HG03439 (cell line): ENCODE measurements at regions not wholly inside any gene's neighbourhood (a gene's known extent, or its start where the extent isn't known, plus 50 kb on each side); places are given as distances from the start of the nearest gene placed in this dataset.

ENCODE experiments used
- ATAC-seq: cut with Tn5 transposase; IDR thresholded peaks from one replicate; pipeline ENCODE4 v1.9.1; 2021; ENCODE audit warnings: mild to moderate bottlenecking, moderate library complexity; ENCODE audit not compliant: unreplicated experiment

DNA sequence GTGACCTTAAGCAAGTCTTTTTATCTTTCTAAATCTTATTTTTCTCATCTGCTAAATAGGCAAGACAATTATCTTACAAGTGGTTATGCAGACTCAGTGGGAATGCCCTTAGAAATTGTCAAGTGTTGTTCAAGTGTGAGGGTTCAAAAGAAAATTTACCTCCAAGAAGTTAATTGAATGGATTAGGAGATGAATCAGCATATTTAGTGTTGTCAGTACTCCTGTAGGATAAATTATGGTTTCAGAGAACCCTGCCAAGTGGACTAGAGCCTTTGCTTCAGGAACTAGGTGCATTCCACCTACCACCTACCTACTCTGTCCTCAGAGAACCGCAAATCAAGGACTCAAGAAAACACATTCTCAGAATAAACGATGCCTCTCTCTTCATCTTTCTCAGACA lies 69.8 kb upstream of the KCTD1 start:
- ATAC-seq: no peak

DNA sequence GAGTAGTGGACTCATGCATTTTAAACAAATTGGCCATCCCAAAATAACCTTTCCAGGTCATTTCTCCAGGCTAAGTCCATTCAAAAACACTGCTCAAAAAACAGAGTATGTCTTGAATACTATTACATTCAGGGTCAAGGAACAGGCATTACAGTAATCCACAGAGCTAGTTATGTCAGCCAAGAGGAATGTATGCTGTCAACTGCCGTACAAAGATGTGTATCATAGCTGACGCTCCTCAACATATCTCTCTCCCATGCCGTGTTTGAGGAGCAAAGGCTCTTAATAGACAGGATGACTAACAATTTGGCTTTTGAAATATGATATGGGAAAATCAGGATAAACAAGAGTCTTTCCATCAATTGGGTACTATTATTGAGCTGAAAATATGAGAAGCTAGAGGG lies 68.8 kb upstream of the KCTD1 start:
- no peak for ATAC-seq

DNA sequence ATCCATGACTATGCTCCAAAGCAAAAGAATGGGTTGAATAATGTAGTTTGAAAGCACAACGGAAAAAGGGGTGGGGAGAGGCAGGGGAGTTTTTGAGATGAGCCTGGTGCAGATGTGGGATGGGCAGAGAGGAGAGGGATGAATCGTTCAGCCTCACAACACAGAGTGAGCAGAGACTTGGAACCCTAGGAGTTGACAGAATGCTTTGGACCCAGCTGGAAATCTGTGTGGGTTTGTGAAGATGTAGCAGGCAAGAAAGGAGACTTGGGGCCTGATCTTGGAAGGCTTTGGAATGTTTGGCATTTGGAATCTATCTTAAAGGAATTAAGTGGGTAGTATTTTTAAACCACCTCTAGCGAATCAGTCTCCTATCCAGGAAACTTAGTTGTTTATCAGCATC lies 66.0 kb upstream of the KCTD1 start:
- no peak for ATAC-seq
